Right cardiac atrium (tissue), 5 donors: ENCODE measurements at regions not wholly inside any gene's neighbourhood (a gene's known extent, or its start where the extent isn't known, plus 50 kb on each side); places are given as distances from the start of the nearest gene placed in this dataset.

Experiments
- ATAC-seq, 2 donors: fragments of 200-7000 bp; cut with Tn5 transposase; one replicate each; pipeline versions ENCODE4 v1.8.0 to v1.9.1; 2020; ENCODE audit warnings: moderate library complexity in 2 of 2, mild to moderate bottlenecking in 1 of 2
- DNase-seq, 3 donors: peaks; one replicate each; pipeline ENCODE4 v3.0.0-alpha.2; 2020
- H3K27ac ChIP-seq: one replicate; pipeline ENCODE4 v1.5.1; 2013; ENCODE audit warnings: mild to moderate bottlenecking, low read length, control low read depth, moderate library complexity
- H3K27me3 ChIP-seq: one replicate; pipeline ENCODE4 v1.6.1; 2013; ENCODE audit not compliant: control insufficient read depth, insufficient read depth
- H3K4me1 ChIP-seq: one replicate; pipeline ENCODE4 v1.6.1; 2013; ENCODE audit warnings: low read length; ENCODE audit not compliant: control insufficient read depth, insufficient read depth
- H3K4me3 ChIP-seq: one replicate; pipeline ENCODE4 v1.5.1; 2013; ENCODE audit warnings: low read length, control low read depth
- H3K9me3 ChIP-seq: one replicate; pipeline ENCODE4 v1.6.1; 2013; ENCODE audit warnings: low read length; ENCODE audit not compliant: control insufficient read depth
- WGBS: extraction: QIAGEN DNeasy Blood & Tissue Kit; methylation state at CpG from one replicate; pipeline ENCODE4 v1.1.7; 2013; 5-methylcytosine and 5-hydroxymethylcytosine counted together
- intact Hi-C, 4 donors: fragments of 100-400 bp; cut with DNase I; formaldehyde crosslinking; loops; one replicate each; pipeline versions ENCODE4 v1.11.0 to v1.14.0; 2022 to 2023
- donor health status: healthy with polysubstance abuse.
- donor health status: DM: no; HTN: yes; CAD: no.
- donor health status: DM: no; HTN: no; CAD: no.
- donor health status: DM: no; HTN: yes; CAD: no; lungs with severe emphysema.
- donor health status: DM: yes; HTN: yes; CAD: no.

DNA sequence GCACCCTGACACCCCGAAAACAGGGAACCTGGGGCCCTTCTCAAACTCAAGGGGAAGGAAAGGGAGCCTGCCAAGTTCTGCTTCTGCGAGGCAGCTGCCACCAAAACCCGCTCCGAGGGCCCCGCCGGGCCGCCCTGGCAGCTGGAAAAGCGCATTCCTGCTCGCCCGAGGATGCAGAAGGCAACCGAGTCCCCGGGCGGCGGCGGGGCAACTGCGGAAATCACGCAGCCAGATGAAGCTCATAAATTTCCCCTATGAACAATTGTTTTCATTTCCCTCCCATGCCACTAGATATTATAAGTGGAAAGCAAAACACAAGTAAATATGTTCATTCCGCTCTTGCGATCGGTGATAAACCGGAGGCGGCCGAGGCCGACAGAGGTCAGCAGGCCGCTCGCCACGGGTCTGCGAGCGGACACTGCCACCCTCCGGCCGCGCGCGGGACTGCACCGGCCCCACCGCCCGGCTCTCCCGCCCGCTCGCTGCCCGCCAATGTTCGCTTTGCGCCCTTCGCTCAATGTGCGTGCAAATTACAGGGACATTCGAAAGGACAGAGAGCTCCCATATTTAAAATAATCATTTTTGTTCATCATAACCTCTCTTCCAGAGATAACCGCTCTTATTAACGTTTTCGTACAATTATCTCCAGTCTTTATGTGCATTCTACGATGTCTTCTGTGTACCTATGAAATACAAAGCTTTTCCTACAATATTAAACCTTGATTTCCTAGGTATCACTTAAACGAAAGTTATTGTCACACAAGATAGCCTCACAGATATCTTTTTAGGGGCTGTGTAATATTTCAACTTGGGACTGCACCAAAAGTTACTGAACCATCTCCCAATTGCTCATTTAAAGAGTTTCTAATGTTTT lies 120.8 kb upstream of the ZNF507 start:
- ATAC-seq, result peak; percentile 84 to 92
- no peaks in the 10 kb centered on the region for H3K9me3 ChIP-seq
- 5% methylated on average over 51 of the region's 51 CpGs for WGBS
- DNase-seq, result peak; percentile 64 to 85 (median 85)
- H3K4me3 ChIP-seq, result peak overlapping the region; percentile 11
- no peak overlapping the region for H3K27ac ChIP-seq
- H3K27me3 ChIP-seq, result no peaks in the 10 kb centered on the region
- H3K4me1 ChIP-seq, result no peaks in the 10 kb centered on the region
- intact Hi-C loops, result loop anchor here (5.0 to 10.0 kb wide), 3 partner anchors 1537 to 1560 kb away; no protein-coding TSS in a partner anchor

DNA sequence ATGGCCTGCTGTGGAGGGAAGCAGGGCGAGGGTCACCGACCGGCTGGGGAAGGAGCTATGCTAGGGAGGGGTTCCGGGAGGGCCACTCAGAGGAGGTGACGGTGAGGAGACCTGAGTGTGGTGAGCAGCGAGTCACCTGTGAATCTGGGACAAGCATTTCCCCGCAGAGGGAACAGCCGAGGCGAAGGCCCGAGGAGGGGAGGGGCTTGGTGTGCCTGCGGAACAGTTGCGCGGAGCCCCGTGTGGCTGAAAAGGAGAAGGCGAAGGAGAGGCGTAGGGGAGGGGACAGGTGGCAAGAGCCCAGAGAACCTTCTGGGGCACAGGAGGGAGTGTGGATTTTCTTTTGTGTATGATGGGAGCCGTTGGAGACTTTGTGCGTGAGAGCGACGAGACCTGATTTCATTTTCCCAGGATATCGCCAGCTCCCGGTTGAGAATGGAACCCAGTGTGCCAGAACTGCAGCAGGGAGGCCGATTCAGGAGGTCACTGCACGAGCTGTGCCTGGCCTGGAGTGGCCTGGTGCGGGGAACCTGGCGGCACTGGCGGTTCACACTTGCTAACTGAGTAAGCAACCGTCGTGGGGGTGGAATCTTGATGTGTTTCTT lies 117.7 kb upstream of the ZNF507 start:
- Histone ChIP-seq H3K27me3 (no peaks in the 10 kb centered on the region), H3K4me3 (no peak overlapping the region), H3K9me3 (no peaks in the 10 kb centered on the region), H3K27ac (no peak overlapping the region), H3K4me1 (no peaks in the 10 kb centered on the region)
- intact Hi-C loops, result loop anchor here in 1 of 4 donors (10.0 kb wide), 1 partner anchor 1563 kb away; no protein-coding TSS in a partner anchor
- DNase-seq (no peak), ATAC-seq (no peak)
- WGBS, result 85% methylated on average over 29 of the region's 29 CpGs

DNA sequence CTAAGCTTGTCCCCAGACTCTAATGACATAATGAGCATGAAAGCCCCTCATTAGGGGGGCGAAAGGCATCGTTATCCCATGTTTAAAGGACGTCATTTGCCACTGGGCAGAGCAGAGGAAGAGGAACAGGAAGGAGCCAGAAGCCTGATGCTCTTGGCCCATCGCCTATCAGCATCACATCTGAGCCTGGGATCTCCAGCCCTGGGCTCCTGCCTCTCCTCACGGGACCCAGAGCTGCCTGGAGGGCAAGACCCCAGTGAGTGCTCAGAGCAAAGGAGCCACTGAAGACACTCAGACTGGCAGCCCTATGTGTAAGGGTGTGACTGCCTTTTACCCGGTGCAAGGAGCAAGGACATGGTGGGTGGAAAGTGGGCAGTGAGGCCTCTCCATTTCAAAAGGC lies 115.0 kb upstream of the ZNF507 start:
- WGBS, result 45% methylated on average over 6 of the region's 6 CpGs
- H3K4me3 ChIP-seq, result no peak overlapping the region
- H3K27ac ChIP-seq, result no peak overlapping the region
- DNase-seq, result no peak
- intact Hi-C loops, result no loop called here
- H3K4me1 ChIP-seq, result no peaks in the 10 kb centered on the region
- no peaks in the 10 kb centered on the region for H3K27me3 ChIP-seq
- ATAC-seq, result no peak
- H3K9me3 ChIP-seq, result no peaks in the 10 kb centered on the region

DNA sequence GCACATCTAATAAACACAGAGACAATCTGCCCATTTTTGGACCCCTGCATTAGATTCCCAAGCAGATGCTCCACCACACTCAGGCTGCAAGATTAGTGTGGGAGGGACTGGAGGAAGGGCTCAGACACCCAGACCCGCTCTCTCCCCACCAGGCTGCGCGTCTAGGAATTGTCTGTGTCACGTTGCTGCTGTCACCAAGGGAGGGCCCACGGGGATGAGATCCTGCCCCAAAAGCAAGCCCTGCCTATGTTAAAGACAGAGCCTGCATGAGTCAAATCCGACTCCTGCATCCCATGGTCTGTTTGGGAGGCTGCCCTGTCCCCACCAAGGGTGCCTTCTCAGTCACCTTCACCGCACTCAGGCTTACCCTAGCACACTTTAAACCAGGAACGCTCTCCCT lies 114.4 kb upstream of the ZNF507 start:
- WGBS, result 61% methylated on average over 8 of the region's 8 CpGs
- DNase-seq, result no peak
- ATAC-seq, result no peak

DNA sequence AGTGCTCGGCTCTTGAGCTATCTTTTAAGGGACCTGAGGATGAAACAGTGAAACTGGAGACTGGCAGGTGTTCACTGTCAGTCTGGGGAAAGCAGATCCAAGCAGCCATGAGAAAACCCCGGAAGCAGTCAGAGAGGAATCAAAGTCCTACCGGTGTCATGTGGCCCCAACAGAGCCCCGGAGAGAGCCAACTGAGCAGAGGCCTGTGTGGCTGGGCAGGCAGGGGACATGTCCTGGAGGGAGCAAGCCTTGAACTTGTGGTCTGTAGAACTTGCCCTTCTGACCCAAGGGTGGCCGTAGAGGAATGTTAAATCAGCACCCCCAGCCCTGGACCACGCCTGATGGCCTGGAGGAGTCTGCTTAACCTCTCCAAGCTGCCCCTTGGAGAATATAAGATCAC lies 113.7 kb upstream of the ZNF507 start:
- no peak overlapping the region for H3K4me3 ChIP-seq
- ATAC-seq (no peak), DNase-seq (no peak)
- H3K27me3 ChIP-seq, result no peaks in the 10 kb centered on the region
- 83% methylated on average over 6 of the region's 6 CpGs for WGBS
- intact Hi-C loops, result no loop called here
- no peaks in the 10 kb centered on the region for H3K9me3 ChIP-seq
- H3K4me1 ChIP-seq, result no peaks in the 10 kb centered on the region
- no peak overlapping the region for H3K27ac ChIP-seq

More for the DNA sequence above, 114.4 kb upstream of the ZNF507 start:
- H3K9me3 ChIP-seq, result no peaks in the 10 kb centered on the region
- H3K27me3 ChIP-seq, result no peaks in the 10 kb centered on the region
- intact Hi-C loops, result no loop called here
- no peak overlapping the region for H3K27ac ChIP-seq
- no peaks in the 10 kb centered on the region for H3K4me1 ChIP-seq
- H3K4me3 ChIP-seq, result no peak overlapping the region

DNA sequence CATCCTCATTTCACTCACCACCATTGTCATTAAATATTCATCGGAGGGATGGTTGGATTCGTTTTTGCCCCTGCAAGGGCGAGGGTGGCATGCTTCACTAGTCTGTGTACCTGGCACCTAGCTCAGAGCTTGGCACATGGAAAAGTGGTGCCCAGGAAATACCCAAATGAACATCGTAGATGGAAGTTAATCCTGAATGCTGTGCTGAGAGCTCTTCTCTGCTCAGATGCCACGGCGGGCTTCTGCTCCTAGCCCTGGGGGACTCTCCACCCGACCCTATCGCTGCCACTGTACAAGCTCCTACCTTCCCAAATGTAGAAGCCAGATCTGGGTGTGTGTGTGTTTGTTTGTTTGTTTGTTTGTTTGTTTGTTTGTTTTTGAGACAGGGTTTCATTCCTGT lies 113.0 kb upstream of the ZNF507 start:
- ATAC-seq (no peak), DNase-seq (no peak)
- no peaks in the 10 kb centered on the region for H3K9me3 ChIP-seq
- no peaks in the 10 kb centered on the region for H3K27me3 ChIP-seq
- H3K4me3 ChIP-seq, result no peak overlapping the region
- no peak overlapping the region for H3K27ac ChIP-seq
- intact Hi-C loops, result no loop called here
- 84% methylated on average over 8 of the region's 8 CpGs for WGBS
- H3K4me1 ChIP-seq, result no peaks in the 10 kb centered on the region

DNA sequence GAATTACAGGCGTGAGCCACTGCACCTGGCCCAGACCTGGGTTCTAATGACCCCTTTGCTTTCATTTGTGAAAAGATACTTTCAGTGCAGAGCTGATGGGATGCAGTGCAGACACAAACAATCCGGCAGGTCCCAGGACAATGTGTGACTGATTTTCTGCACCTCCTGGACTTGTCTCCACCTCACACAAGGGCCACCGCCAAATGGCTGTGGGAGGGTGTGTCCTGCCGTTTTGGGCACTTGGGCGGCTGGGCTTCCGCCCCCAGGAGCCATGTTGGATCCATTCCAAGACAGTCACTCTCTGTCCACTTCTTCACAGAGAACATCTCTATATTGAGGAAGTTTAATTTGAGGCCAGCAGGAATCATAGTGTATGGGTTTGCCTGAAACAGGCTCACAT lies 112.3 kb upstream of the ZNF507 start:
- no peaks in the 10 kb centered on the region for H3K9me3 ChIP-seq
- no peak for ATAC-seq
- no peak overlapping the region for H3K4me3 ChIP-seq
- H3K4me1 ChIP-seq, result no peaks in the 10 kb centered on the region
- no peak for DNase-seq
- intact Hi-C loops, result no loop called here
- WGBS, result 38% methylated on average over 6 of the region's 6 CpGs
- no peak overlapping the region for H3K27ac ChIP-seq
- H3K27me3 ChIP-seq, result peaks cover 2% of the 10 kb centered on the region

DNA sequence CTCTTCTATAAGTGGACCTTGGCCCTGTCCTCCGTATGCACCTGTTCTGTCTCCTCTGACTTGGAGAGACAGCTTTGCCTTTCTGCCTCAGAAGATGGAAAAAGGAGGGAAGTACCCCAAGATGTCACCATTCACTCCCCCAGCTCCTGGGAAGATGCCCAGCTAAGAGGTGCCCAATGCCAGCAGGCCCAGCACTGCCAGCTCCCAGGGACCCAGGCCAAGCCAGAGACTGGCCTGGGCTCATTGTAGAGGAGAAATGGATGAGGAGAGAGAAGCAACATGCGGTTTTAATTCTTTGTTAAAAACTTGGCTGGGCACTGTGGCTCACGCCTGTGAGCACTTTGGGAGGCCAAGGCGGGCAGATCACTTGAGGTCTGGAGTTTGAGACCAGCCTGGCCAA lies 111.5 kb upstream of the ZNF507 start:
- WGBS, result 88% methylated on average over 4 of the region's 4 CpGs
- no peak for ATAC-seq
- Histone ChIP-seq H3K4me1 (no peaks in the 10 kb centered on the region), H3K27me3 (peaks cover 2% of the 10 kb centered on the region), H3K9me3 (no peaks in the 10 kb centered on the region), H3K27ac (no peak overlapping the region), H3K4me3 (no peak overlapping the region)
- intact Hi-C loops, result no loop called here
- DNase-seq, result no peak

DNA sequence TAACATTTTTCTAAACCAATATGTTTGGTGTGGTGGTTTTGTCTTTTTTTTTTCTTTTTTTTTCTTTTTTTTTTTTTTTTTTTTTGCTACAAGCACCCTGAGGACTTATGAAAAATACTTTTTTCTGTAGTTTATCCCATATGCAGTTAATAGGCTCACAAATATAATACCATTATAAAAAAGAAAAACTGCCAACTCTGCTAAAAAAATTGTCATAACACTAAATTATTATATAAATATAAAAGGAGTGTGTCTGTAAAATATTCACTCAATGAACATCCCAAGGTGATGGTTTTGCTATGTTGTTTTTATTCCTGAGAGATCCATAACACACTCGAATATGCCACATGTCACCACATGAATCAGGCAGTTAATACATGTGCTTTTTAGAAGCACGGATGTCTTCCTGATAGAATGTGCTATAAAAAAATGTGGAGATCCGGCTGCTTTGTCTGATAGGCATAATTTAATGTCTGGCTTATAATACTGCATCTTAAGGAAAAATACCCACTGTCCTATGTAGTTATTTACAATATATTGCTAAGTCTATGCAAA lies 110.7 kb upstream of the ZNF507 start:
- ATAC-seq (no peak), DNase-seq (no peak)
- Histone ChIP-seq H3K27me3 (peaks cover 2% of the 10 kb centered on the region), H3K9me3 (no peaks in the 10 kb centered on the region), H3K4me3 (no peak overlapping the region), H3K4me1 (no peaks in the 10 kb centered on the region), H3K27ac (no peak overlapping the region)
- intact Hi-C loops, result no loop called here
- WGBS, result 63% methylated on average over 3 of the region's 3 CpGs

DNA sequence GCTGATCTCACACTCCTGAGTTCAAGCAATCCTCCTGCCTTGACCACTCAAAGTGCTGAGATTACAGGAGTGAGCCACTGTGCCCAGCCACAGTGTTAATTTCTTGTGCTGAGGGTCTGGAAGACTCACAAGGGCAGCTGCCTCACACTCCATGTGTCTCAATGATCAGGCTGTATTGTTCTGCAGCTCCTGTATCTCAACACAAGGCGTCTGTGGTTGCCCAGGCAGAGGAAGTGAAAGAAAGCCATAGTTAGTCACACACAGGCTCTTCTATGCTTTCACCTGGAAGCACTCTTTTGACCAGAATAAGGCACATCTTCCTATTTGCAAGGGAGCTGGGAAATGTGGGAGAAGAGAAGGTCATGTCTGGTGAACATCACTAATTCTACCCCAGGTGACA lies 107.3 kb upstream of the ZNF507 start:
- Histone ChIP-seq H3K27ac (no peak overlapping the region), H3K9me3 (no peaks in the 10 kb centered on the region), H3K27me3 (peaks cover 2% of the 10 kb centered on the region), H3K4me3 (no peak overlapping the region), H3K4me1 (no peaks in the 10 kb centered on the region)
- no peak for DNase-seq
- 51% methylated on average over 1 of the region's 1 CpG for WGBS
- intact Hi-C loops, result no loop called here
- ATAC-seq, result no peak

DNA sequence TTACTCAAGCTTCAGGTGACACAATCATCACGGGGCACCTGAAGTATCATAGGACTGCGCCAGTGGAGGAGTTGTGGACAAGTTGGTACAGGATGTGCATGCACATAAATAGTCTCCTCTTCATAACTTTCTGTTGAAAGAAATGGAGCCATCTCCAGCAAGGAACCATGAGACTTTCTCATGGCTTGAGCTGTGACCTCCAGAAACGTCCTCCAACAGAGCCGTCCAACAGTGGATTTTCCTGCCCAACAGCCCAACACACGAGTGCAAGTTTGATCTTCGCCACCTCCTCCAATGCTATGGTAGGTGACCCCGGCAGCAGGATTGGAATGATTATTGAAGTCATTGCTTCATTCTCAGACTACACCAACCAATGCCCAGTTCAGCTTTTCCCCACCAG lies 105.1 kb upstream of the ZNF507 start:
- ATAC-seq (no peak), DNase-seq (no peak)
- no peaks in the 10 kb centered on the region for H3K9me3 ChIP-seq
- peaks cover 2% of the 10 kb centered on the region for H3K27me3 ChIP-seq
- H3K27ac ChIP-seq, result no peak overlapping the region
- intact Hi-C loops, result no loop called here
- no peak overlapping the region for H3K4me3 ChIP-seq
- WGBS, result 91% methylated on average over 7 of the region's 7 CpGs
- H3K4me1 ChIP-seq, result no peaks in the 10 kb centered on the region
